Body of pancreas (tissue), 4 donors: ENCODE measurements at regions not wholly inside any gene's neighbourhood (a gene's known extent, or its start where the extent isn't known, plus 50 kb on each side); places are given as distances from the start of the nearest gene placed in this dataset. TPM values are rescaled to one million over a fixed set of nuclear protein-coding genes. Genes with fewer than 3 reads are reported as not detected.
"Not testable (repeated sequence)": the region's sequence is repeated elsewhere in the genome, so short reads cannot be mapped to it uniquely, and the experiment has no call there.

Experiments
- ATAC-seq: fragments of 150-250 bp; one replicate; pipeline ENCODE4 v1.9.1; 2016
- DNase-seq, 4 donors: peaks; one replicate each; pipeline ENCODE4 v3.0.0-alpha.2; 2019
- H3K27ac ChIP-seq, 4 donors: fragments of 200-600 bp; sonication (generic); 1 replicate in 3 of 4; 2 replicates in 1 of 4; pipeline versions ENCODE4 v1.5.1 to v1.6.1; 2016 to 2019; ENCODE audit warnings: mild to moderate bottlenecking in 1 of 4, mixed read lengths in 1 of 4, moderate library complexity in 1 of 4
- H3K27me3 ChIP-seq, 2 donors: fragments of 200-600 bp; sonication (generic); one replicate each; pipeline ENCODE4 v1.6.0; 2016; ENCODE audit warnings: mild to moderate bottlenecking in 1 of 2
- H3K36me3 ChIP-seq, 2 donors: fragments of 200-600 bp; sonication (generic); replicated peaks in 1 of 2; 2 replicates each; pipeline ENCODE4 v1.5.1; 2016; ENCODE audit warnings: low read depth in 2 of 2; ENCODE audit not compliant: insufficient read depth in 1 of 2
- H3K4me1 ChIP-seq: fragments of 200-600 bp; sonication (generic); one replicate; pipeline ENCODE4 v1.6.0; 2016
- H3K4me3 ChIP-seq, 2 donors: fragments of 200-600 bp; sonication (generic); 1 replicate in 1 of 2; 2 replicates in 1 of 2; pipeline ENCODE4 v1.5.1; 2016 to 2019
- H3K9me3 ChIP-seq, 3 donors: fragments of 200-600 bp; sonication (generic); 1 replicate in 2 of 3; 2 replicates in 1 of 3; pipeline ENCODE4 v1.5.1; 2016
- CTCF ChIP-seq, 7 experiments: fragments of 450-650 bp in 4 of 7; fragments of 200-600 bp in 3 of 7; sonication (generic) in 3 of 7; IDR thresholded peaks; one replicate each; pipeline ENCODE4 v1.5.1; 2016 to 2019; ENCODE audit warnings: antibody characterized with exemption in 7 of 7
- POLR2A ChIP-seq, 3 donors: fragments of 450-650 bp; IDR thresholded peaks; one replicate each; pipeline ENCODE4 v1.6.1; 2016; ENCODE audit warnings: antibody characterized with exemption in 3 of 3, mild to moderate bottlenecking in 2 of 3
- WGBS, 2 donors: methylation state at CpG; one replicate each; pipeline ENCODE4 v1.1.5; 2017; 5-methylcytosine and 5-hydroxymethylcytosine counted together
- intact Hi-C: fragments of 100-400 bp; cut with DNase I; formaldehyde crosslinking; loops from one replicate; pipeline ENCODE4 v1.15.1; 2023
- small RNA-seq: library from RNA; depleted of rRNA; stranded (forward); fragments of <200 nt; gene quantifications from one replicate; pipeline ENCODE3, GENCODE V24; 2016

- H3K27me3 ChIP-seq = no peaks in the 10 kb centered on the region
- H3K27ac ChIP-seq = no peak overlapping the region
- TF ChIP-seq CTCF (IDR thresholded peaks at IDR 0.05) = no peak
- TF ChIP-seq POLR2A (IDR thresholded peaks at IDR 0.05) = no peak
- intact Hi-C loops = no loop called here
- no peak for ATAC-seq
- DNase-seq = no peak
- H3K9me3 ChIP-seq = no peaks in the 10 kb centered on the region
- H3K4me3 ChIP-seq = no peak overlapping the region
- no peaks in the 10 kb centered on the region for H3K36me3 ChIP-seq
- no peaks in the 10 kb centered on the region for H3K4me1 ChIP-seq
- WGBS, 2 donors = 67 to 88% methylated on average over 8 of the region's 8 CpGs
These were observed 79.3 kb upstream of the KCNJ18 start for GRCh38 chr17:21613071-21613429.

- intact Hi-C loops, DNase-seq, H3K4me3 ChIP-seq, H3K9me3 ChIP-seq, H3K27me3 ChIP-seq, ATAC-seq, H3K27ac ChIP-seq, H3K4me1 ChIP-seq, H3K36me3 ChIP-seq: not testable (repeated sequence)
- 47 to 74% methylated on average over 3 of the region's 3 CpGs for WGBS, 2 donors
These were observed 65.3 kb upstream of the KCNJ18 start for GRCh38 chr17:21626987-21627386.

Small RNA genes in the stretch of these regions (small RNA-seq; reads per million reads assigned to genes)
- gene AC233702.6 (not detected), gene AC233702.8 (not detected)
